ENCODE measurements at regions not wholly inside any gene's neighbourhood (a gene's known extent, or its start where the extent isn't known, plus 50 kb on each side); places are given as distances from the start of the nearest gene placed in this dataset.
"Not testable (repeated sequence)": the region's sequence is repeated elsewhere in the genome, so short reads cannot be mapped to it uniquely, and the experiment has no call there.

- no peak overlapping the region for H3K4me3 ChIP-seq
These were observed 103.8 kb upstream of the ETV6 start for GRCh38 chr12:11545484-11546330.

GRCh38 chr12:11546582-11547270 lies 102.7 kb upstream of the ETV6 start:
- H3K27me3 ChIP-seq; H3K36me3 ChIP-seq; H3K4me1 ChIP-seq (ENCODE audit: insufficient read depth); H3K27ac ChIP-seq; intact Hi-C loops (cut with DNase I); H3K9me3 ChIP-seq: not testable (repeated sequence)
- H3K4me3 ChIP-seq: peak overlapping the region; percentile 34
- peak in 1 of 5 donors; percentile 21 for DNase-seq
- WGBS, 3 donors: 41 to 77% (median 72%) methylated on average over 13 to 14 of the region's 14 CpGs

More at GRCh38 chr12:11545484-11546330, 103.8 kb upstream of the ETV6 start:
- DNase-seq: no peak
- Histone ChIP-seq H3K27ac (no peak overlapping the region), H3K4me1 (ENCODE audit: insufficient read depth) (peaks cover 4% of the 10 kb centered on the region), H3K36me3 (no peaks in the 10 kb centered on the region), H3K9me3 (no peaks in the 10 kb centered on the region), H3K27me3 (no peaks in the 10 kb centered on the region)
- 59 to 66% (median 64%) methylated on average over 6 of the region's 6 CpGs for WGBS, 3 donors
- TF ChIP-seq EP300 (IDR thresholded peaks at IDR 0.05): no peak
- intact Hi-C loops (cut with DNase I): no loop called here

GRCh38 chr12:11547271-11547646 lies 102.2 kb upstream of the ETV6 start:
- H3K9me3 ChIP-seq; intact Hi-C loops (cut with DNase I); H3K27ac ChIP-seq; H3K27me3 ChIP-seq; H3K4me1 ChIP-seq (ENCODE audit: insufficient read depth); H3K36me3 ChIP-seq: not testable (repeated sequence)
- 61 to 93% (median 91%) methylated on average over 25 to 31 of the region's 31 CpGs for WGBS, 3 donors
- peak overlapping the region; percentile 34 for H3K4me3 ChIP-seq
- peak in 1 of 5 donors; percentile 21 for DNase-seq

GRCh38 chr12:11549119-11549518 lies 100.4 kb upstream of the ETV6 start:
- Histone ChIP-seq H3K36me3 (no peaks in the 10 kb centered on the region), H3K4me1 (ENCODE audit: insufficient read depth) (peaks cover 2% of the 10 kb centered on the region), H3K9me3 (no peaks in the 10 kb centered on the region), H3K4me3 (no peak overlapping the region), H3K27ac (no peak overlapping the region), H3K27me3 (no peaks in the 10 kb centered on the region)
- TF ChIP-seq CTCF (IDR thresholded peaks at IDR 0.05) (no peak), POLR2A (IDR thresholded peaks at IDR 0.05) (no peak), EP300 (IDR thresholded peaks at IDR 0.05) (no peak)
- no peak for DNase-seq
- 86 to 97% (median 88%) methylated on average over 3 of the region's 3 CpGs for WGBS, 3 donors
- intact Hi-C loops (cut with DNase I): no loop called here

GRCh38 chr12:11553871-11554533 lies 95.5 kb upstream of the ETV6 start:
- no peaks in the 10 kb centered on the region for H3K36me3 ChIP-seq
- TF ChIP-seq POLR2A (IDR thresholded peaks at IDR 0.05): no peak
- peak in 2 of 3 donors; percentile 25 to 31 for TF ChIP-seq CTCF (IDR thresholded peaks at IDR 0.05)
- TF ChIP-seq EP300 (IDR thresholded peaks at IDR 0.05): no peak
- H3K4me1 ChIP-seq (ENCODE audit: insufficient read depth): peaks cover 3% of the 10 kb centered on the region
- WGBS, 3 donors: 14 to 16% (median 15%) methylated on average over 9 of the region's 9 CpGs
- intact Hi-C loops (cut with DNase I): no loop called here
- H3K4me3 ChIP-seq: no peak overlapping the region
- DNase-seq: peak in 1 of 5 donors; percentile 29
- H3K9me3 ChIP-seq: no peaks in the 10 kb centered on the region
- H3K27me3 ChIP-seq: no peaks in the 10 kb centered on the region
- no peak overlapping the region for H3K27ac ChIP-seq

Data from ovary (tissue), 7 donors.